Liver (tissue), 8 donors: ENCODE measurements at regions not wholly inside any gene's neighbourhood (a gene's known extent, or its start where the extent isn't known, plus 50 kb on each side); places are given as distances from the start of the nearest gene placed in this dataset.

Source experiments
- DNase-seq: peaks from one replicate; pipeline ENCODE4 v3.0.0-alpha.2; 2017; ENCODE audit warnings: low spot score
- H3K27ac ChIP-seq, 2 donors: one replicate each; pipeline ENCODE4 v1.7.0; 2013; ENCODE audit warnings: inconsistent platforms in 2 of 2, low read length in 2 of 2, control low read depth in 1 of 2, low read depth in 1 of 2, mild to moderate bottlenecking in 1 of 2
- H3K27me3 ChIP-seq, 4 donors: one replicate each; pipeline versions ENCODE4 v1.6.1 to v1.7.0; 2013; ENCODE audit warnings: low read length in 3 of 4, inconsistent platforms in 1 of 4, mild to moderate bottlenecking in 1 of 4, moderate library complexity in 1 of 4; ENCODE audit not compliant: control insufficient read depth in 4 of 4, insufficient read depth in 4 of 4
- H3K36me3 ChIP-seq, 4 donors: one replicate each; pipeline versions ENCODE4 v1.6.1 to v1.7.0; 2013; ENCODE audit warnings: low read length in 3 of 4, mild to moderate bottlenecking in 3 of 4, low read depth in 1 of 4, moderate library complexity in 1 of 4; ENCODE audit not compliant: control insufficient read depth in 4 of 4, insufficient read depth in 3 of 4
- H3K4me1 ChIP-seq, 4 donors: one replicate each; pipeline versions ENCODE4 v1.6.1 to v1.7.0; 2013; ENCODE audit warnings: low read length in 3 of 4, mild to moderate bottlenecking in 3 of 4, moderate library complexity in 1 of 4; ENCODE audit not compliant: control insufficient read depth in 4 of 4, insufficient read depth in 4 of 4
- H3K4me3 ChIP-seq, 3 donors: one replicate each; pipeline versions ENCODE4 v1.6.1 to v1.7.0; 2013; ENCODE audit warnings: low read length in 3 of 3, control low read depth in 1 of 3, low read depth in 1 of 3, mild to moderate bottlenecking in 1 of 3
- H3K9ac ChIP-seq, 2 donors: one replicate each; pipeline ENCODE4 v1.7.0; 2013; ENCODE audit warnings: low read length in 2 of 2, mild to moderate bottlenecking in 2 of 2, moderate library complexity in 2 of 2, control low read depth in 1 of 2, low read depth in 1 of 2
- H3K9me3 ChIP-seq, 4 donors: one replicate each; pipeline versions ENCODE4 v1.6.1 to v1.7.0; 2013; ENCODE audit warnings: low read length in 3 of 4; ENCODE audit not compliant: control insufficient read depth in 4 of 4
- CTCF ChIP-seq: fragments of 150-350 bp; IDR thresholded peaks from 2 replicates; pipeline ENCODE4 v1.5.1; 2017; ENCODE audit warnings: improper control_type of control experiment, low read depth, low read length; ENCODE audit not compliant: missing input control
- EGR1 ChIP-seq, 2 donors: IDR thresholded peaks; 2 replicates each; pipeline ENCODE4 v1.6.1; 2016 to 2018; ENCODE audit warnings: antibody characterized with exemption in 2 of 2, low read depth in 2 of 2
- FOXA1 ChIP-seq: IDR thresholded peaks from 2 replicates; pipeline ENCODE4 v1.6.1; 2016; ENCODE audit warnings: antibody characterized with exemption
- FOXA2 ChIP-seq: IDR thresholded peaks from 2 replicates; pipeline ENCODE4 v1.6.1; 2016; ENCODE audit warnings: antibody characterized with exemption
- GABPA ChIP-seq, 2 donors: IDR thresholded peaks in 1 of 2; conservative IDR thresholded peaks in 1 of 2; 2 replicates each; pipeline ENCODE4 v1.6.1; 2016; ENCODE audit warnings: antibody characterized with exemption in 2 of 2, mild to moderate bottlenecking in 1 of 2, moderate library complexity in 1 of 2
- HNF4A ChIP-seq, 2 donors: conservative IDR thresholded peaks; 2 replicates each; pipeline ENCODE4 v1.6.1; 2016; ENCODE audit warnings: antibody characterized with exemption in 2 of 2, mild to moderate bottlenecking in 2 of 2
- HNF4G ChIP-seq: IDR thresholded peaks from 2 replicates; pipeline ENCODE4 v1.6.1; 2016; ENCODE audit warnings: antibody characterized with exemption
- JUND ChIP-seq, 2 donors: IDR thresholded peaks; 2 replicates each; pipeline ENCODE4 v1.6.1; 2016; ENCODE audit warnings: antibody characterized with exemption in 2 of 2
- NR2F2 ChIP-seq: IDR thresholded peaks from 2 replicates; pipeline ENCODE4 v1.6.1; 2016; ENCODE audit warnings: antibody characterized with exemption
- RAD21 ChIP-seq, 2 donors: IDR thresholded peaks; 2 replicates each; pipeline ENCODE4 v1.6.1; 2016; ENCODE audit warnings: antibody characterized with exemption in 2 of 2, mild to moderate bottlenecking in 2 of 2
- RXRA ChIP-seq, 2 donors: IDR thresholded peaks; 2 replicates each; pipeline ENCODE4 v1.6.1; 2017 to 2018; ENCODE audit warnings: antibody characterized with exemption in 2 of 2, mild to moderate bottlenecking in 1 of 2
- SP1 ChIP-seq: IDR thresholded peaks from 2 replicates; pipeline ENCODE4 v1.6.1; 2018; ENCODE audit warnings: antibody characterized with exemption, mild to moderate bottlenecking
- TAF1 ChIP-seq: conservative IDR thresholded peaks from 2 replicates; pipeline ENCODE4 v1.6.1; 2016; ENCODE audit warnings: antibody characterized with exemption, mild to moderate bottlenecking
- YY1 ChIP-seq: IDR thresholded peaks from 2 replicates; pipeline ENCODE4 v1.6.1; 2016; ENCODE audit warnings: antibody characterized with exemption, mild to moderate bottlenecking
- WGBS: extraction: QIAGEN DNeasy Blood & Tissue Kit; methylation state at CpG from one replicate; pipeline ENCODE4 v1.1.7; 2013; 5-methylcytosine and 5-hydroxymethylcytosine counted together
- TF ChIP-seq, protein P1 (sequence below): IDR thresholded peaks from 2 replicates; pipeline ENCODE4 v1.6.1; 2016; ENCODE audit warnings: antibody characterized with exemption
- TF ChIP-seq, protein P2 (sequence below): IDR thresholded peaks from 2 replicates; pipeline ENCODE4 v1.6.1; 2016; ENCODE audit warnings: antibody characterized with exemption
- TF ChIP-seq, protein P3 (sequence below): IDR thresholded peaks from 2 replicates; pipeline ENCODE4 v1.6.1; 2016; ENCODE audit warnings: antibody characterized with exemption
- TF ChIP-seq, protein P4 (sequence below): IDR thresholded peaks from 2 replicates; pipeline ENCODE4 v1.6.1; 2016; ENCODE audit warnings: antibody characterized with exemption, mild to moderate bottlenecking
- donor health status: healthy.
- donor health status: healthy.
- donor health status: healthy.
- donor health status: healthy.
- donor health status: healthy.

- H3K36me3 ChIP-seq, result no peaks in the 10 kb centered on the region
- H3K27me3 ChIP-seq, result peaks cover 0 to 5% (median 0%) of the 10 kb centered on the region in 4 donors
- no peak overlapping the region for H3K9ac ChIP-seq
- no peak overlapping the region for H3K4me3 ChIP-seq
- no peak overlapping the region for H3K27ac ChIP-seq
- no peaks in the 10 kb centered on the region for H3K4me1 ChIP-seq
- H3K9me3 ChIP-seq, result no peaks in the 10 kb centered on the region
- no peak for DNase-seq
- TF ChIP-seq FOXA2, result no peak
- no peak for TF ChIP-seq CTCF
- TF ChIP-seq RAD21 (IDR thresholded peaks at IDR 0.05), result no peak
- no peak for TF ChIP-seq FOXA1
- TF ChIP-seq JUND (IDR thresholded peaks at IDR 0.05), result no peak
- TF ChIP-seq GABPA (IDR thresholded peaks at IDR 0.05 in 1 of 2, conservative IDR thresholded peaks at IDR 0.05 in 1 of 2), result no peak
- TF ChIP-seq, protein P1, sequence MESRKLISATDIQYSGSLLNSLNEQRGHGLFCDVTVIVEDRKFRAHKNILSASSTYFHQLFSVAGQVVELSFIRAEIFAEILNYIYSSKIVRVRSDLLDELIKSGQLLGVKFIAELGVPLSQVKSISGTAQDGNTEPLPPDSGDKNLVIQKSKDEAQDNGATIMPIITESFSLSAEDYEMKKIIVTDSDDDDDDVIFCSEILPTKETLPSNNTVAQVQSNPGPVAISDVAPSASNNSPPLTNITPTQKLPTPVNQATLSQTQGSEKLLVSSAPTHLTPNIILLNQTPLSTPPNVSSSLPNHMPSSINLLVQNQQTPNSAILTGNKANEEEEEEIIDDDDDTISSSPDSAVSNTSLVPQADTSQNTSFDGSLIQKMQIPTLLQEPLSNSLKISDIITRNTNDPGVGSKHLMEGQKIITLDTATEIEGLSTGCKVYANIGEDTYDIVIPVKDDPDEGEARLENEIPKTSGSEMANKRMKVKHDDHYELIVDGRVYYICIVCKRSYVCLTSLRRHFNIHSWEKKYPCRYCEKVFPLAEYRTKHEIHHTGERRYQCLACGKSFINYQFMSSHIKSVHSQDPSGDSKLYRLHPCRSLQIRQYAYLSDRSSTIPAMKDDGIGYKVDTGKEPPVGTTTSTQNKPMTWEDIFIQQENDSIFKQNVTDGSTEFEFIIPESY, result no peak
- no peak for TF ChIP-seq YY1
- TF ChIP-seq RXRA (IDR thresholded peaks at IDR 0.05), result no peak
- no peak for TF ChIP-seq HNF4A (conservative IDR thresholded peaks at IDR 0.05)
- TF ChIP-seq, protein P2, sequence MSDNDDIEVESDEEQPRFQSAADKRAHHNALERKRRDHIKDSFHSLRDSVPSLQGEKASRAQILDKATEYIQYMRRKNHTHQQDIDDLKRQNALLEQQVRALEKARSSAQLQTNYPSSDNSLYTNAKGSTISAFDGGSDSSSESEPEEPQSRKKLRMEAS, result no peak
- TF ChIP-seq, protein P3, sequence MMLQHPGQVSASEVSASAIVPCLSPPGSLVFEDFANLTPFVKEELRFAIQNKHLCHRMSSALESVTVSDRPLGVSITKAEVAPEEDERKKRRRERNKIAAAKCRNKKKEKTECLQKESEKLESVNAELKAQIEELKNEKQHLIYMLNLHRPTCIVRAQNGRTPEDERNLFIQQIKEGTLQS, result no peak
- no peak for TF ChIP-seq TAF1
- TF ChIP-seq SP1, result no peak
- no peak for TF ChIP-seq NR2F2
- TF ChIP-seq HNF4G, result no peak
- no peak for TF ChIP-seq EGR1 (IDR thresholded peaks at IDR 0.05; ENCODE audit: low read depth in 2 of 2)
- TF ChIP-seq, protein P4, sequence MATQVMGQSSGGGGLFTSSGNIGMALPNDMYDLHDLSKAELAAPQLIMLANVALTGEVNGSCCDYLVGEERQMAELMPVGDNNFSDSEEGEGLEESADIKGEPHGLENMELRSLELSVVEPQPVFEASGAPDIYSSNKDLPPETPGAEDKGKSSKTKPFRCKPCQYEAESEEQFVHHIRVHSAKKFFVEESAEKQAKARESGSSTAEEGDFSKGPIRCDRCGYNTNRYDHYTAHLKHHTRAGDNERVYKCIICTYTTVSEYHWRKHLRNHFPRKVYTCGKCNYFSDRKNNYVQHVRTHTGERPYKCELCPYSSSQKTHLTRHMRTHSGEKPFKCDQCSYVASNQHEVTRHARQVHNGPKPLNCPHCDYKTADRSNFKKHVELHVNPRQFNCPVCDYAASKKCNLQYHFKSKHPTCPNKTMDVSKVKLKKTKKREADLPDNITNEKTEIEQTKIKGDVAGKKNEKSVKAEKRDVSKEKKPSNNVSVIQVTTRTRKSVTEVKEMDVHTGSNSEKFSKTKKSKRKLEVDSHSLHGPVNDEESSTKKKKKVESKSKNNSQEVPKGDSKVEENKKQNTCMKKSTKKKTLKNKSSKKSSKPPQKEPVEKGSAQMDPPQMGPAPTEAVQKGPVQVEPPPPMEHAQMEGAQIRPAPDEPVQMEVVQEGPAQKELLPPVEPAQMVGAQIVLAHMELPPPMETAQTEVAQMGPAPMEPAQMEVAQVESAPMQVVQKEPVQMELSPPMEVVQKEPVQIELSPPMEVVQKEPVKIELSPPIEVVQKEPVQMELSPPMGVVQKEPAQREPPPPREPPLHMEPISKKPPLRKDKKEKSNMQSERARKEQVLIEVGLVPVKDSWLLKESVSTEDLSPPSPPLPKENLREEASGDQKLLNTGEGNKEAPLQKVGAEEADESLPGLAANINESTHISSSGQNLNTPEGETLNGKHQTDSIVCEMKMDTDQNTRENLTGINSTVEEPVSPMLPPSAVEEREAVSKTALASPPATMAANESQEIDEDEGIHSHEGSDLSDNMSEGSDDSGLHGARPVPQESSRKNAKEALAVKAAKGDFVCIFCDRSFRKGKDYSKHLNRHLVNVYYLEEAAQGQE, result no peak
- 63% methylated on average over 2 of the region's 2 CpGs for WGBS
These were observed 66.5 kb upstream of the PAGE1 start for GRCh38 chrX:49762175-49762720.
